ENCODE measurements at regions not wholly inside any gene's neighbourhood (a gene's known extent, or its start where the extent isn't known, plus 50 kb on each side); places are given as distances from the start of the nearest gene placed in this dataset.
A peak's percentile ranks its signal among the peaks of the same experiment; 100 is the strongest.
"Not testable (repeated sequence)": the region's sequence is repeated elsewhere in the genome, so short reads cannot be mapped to it uniquely, and the experiment has no call there.

DNA sequence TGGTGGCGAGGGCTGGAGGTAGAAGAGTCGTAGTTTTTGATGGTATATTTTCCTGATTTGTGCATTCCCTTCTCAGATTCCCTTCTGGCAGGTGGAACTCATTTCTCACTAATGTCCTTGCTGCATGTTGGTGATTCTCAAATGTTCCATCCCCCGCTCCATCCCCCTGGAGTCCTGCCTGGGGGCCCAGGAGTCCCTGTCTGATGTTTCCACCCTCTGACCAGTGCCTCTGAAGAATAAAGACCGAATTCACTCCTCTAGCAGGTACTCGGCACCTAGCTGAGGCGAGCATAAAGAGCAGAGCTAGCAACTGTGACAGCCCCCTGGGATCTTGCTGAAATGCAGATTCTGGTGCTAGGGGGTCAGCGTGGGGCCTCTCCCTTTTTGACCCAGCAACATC lies 301.8 kb downstream of the BCL2L11 start:
- H3K4me1 ChIP-seq (ENCODE audit: insufficient read depth, low read length); H3K4me3 ChIP-seq (ENCODE audit: low read length); H4K20me1 ChIP-seq (ENCODE audit: low read length); H3K9me2 ChIP-seq (replicated peaks; ENCODE audit: low read length); H2AFZ ChIP-seq (ENCODE audit: low read length); intact Hi-C loops (cut with micrococcal nuclease); H3K79me2 ChIP-seq (ENCODE audit: low read length); H3K36me3 ChIP-seq (ENCODE audit: low read depth, low read length); H3K9me3 ChIP-seq (ENCODE audit: low read length); H3K27me3 ChIP-seq (ENCODE audit: low read length); ATAC-seq; BruUV-seq (replicated peaks); H3K9ac ChIP-seq (ENCODE audit: low read length); H3F3A ChIP-seq (ENCODE audit: low read length, unreplicated experiment); CTCF ChIA-PET; DNase-seq; POLR2A ChIA-PET (ENCODE audit: unreplicated experiment); H3K27ac ChIP-seq (ENCODE audit: low read length); H3K4me2 ChIP-seq (ENCODE audit: low read length): not testable (repeated sequence)

- H4K20me1 ChIP-seq (ENCODE audit: low read length); POLR2A ChIA-PET (ENCODE audit: unreplicated experiment); intact Hi-C loops (cut with micrococcal nuclease): not testable (repeated sequence)
These were observed 302.5 kb downstream of the BCL2L11 start for GRCh38 chr2:111423184-111423583.

DNA sequence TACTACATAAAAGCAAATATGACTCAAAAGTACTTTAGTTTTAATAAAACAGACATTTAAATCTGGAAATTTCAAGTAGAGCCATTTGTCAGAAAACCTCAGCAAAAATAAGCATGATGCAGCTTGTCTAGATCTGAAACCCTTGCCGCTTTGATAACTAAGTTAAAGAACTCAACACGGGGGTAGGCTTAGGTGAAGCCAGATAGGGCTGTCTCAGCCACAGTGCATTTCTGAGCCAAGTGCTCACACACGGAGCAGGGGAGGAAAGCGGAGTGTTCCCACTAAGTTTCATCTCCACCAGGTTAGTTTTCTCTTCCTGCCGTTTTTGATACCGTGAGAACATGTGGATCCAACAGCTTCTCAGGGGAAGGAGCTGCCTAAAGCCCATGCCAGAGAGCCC lies 303.5 kb downstream of the BCL2L11 start:
- DNase-seq; H3K9me3 ChIP-seq (ENCODE audit: low read length); intact Hi-C loops (cut with micrococcal nuclease); H3K4me2 ChIP-seq (ENCODE audit: low read length); H3K36me3 ChIP-seq (ENCODE audit: low read depth, low read length); POLR2A ChIA-PET (ENCODE audit: unreplicated experiment); H3K9me2 ChIP-seq (replicated peaks; ENCODE audit: low read length); H3F3A ChIP-seq (ENCODE audit: low read length, unreplicated experiment); ATAC-seq; BruUV-seq (replicated peaks); H3K79me2 ChIP-seq (ENCODE audit: low read length); H3K27me3 ChIP-seq (ENCODE audit: low read length); H3K4me3 ChIP-seq (ENCODE audit: low read length); H3K9ac ChIP-seq (ENCODE audit: low read length); CTCF ChIA-PET; H3K27ac ChIP-seq (ENCODE audit: low read length); H3K4me1 ChIP-seq (ENCODE audit: insufficient read depth, low read length); H2AFZ ChIP-seq (ENCODE audit: low read length); H4K20me1 ChIP-seq (ENCODE audit: low read length): not testable (repeated sequence)

More at GRCh38 chr2:111423184-111423583, 302.5 kb downstream of the BCL2L11 start:
- H3K27ac ChIP-seq (ENCODE audit: low read length); H3K9me3 ChIP-seq (ENCODE audit: low read length); H3K79me2 ChIP-seq (ENCODE audit: low read length); CTCF ChIA-PET; H3F3A ChIP-seq (ENCODE audit: low read length, unreplicated experiment); H3K9ac ChIP-seq (ENCODE audit: low read length); H3K9me2 ChIP-seq (replicated peaks; ENCODE audit: low read length); H2AFZ ChIP-seq (ENCODE audit: low read length); H3K36me3 ChIP-seq (ENCODE audit: low read depth, low read length); H3K4me2 ChIP-seq (ENCODE audit: low read length); H3K27me3 ChIP-seq (ENCODE audit: low read length); H3K4me3 ChIP-seq (ENCODE audit: low read length); H3K4me1 ChIP-seq (ENCODE audit: insufficient read depth, low read length); BruUV-seq (replicated peaks); DNase-seq; ATAC-seq: not testable (repeated sequence)

GRCh38 chr2:111424851-111425309 lies 304.2 kb downstream of the BCL2L11 start:
- H3K4me2 ChIP-seq (ENCODE audit: low read length); H3K9ac ChIP-seq (ENCODE audit: low read length); H3K27ac ChIP-seq (ENCODE audit: low read length); H3K4me1 ChIP-seq (ENCODE audit: insufficient read depth, low read length); BruUV-seq (replicated peaks); H4K20me1 ChIP-seq (ENCODE audit: low read length); POLR2A ChIA-PET (ENCODE audit: unreplicated experiment); DNase-seq; CTCF ChIA-PET; H3K36me3 ChIP-seq (ENCODE audit: low read depth, low read length); H3K79me2 ChIP-seq (ENCODE audit: low read length); H3K9me2 ChIP-seq (replicated peaks; ENCODE audit: low read length); H3K4me3 ChIP-seq (ENCODE audit: low read length); H3K9me3 ChIP-seq (ENCODE audit: low read length); H3F3A ChIP-seq (ENCODE audit: low read length, unreplicated experiment); intact Hi-C loops (cut with micrococcal nuclease); H3K27me3 ChIP-seq (ENCODE audit: low read length); H2AFZ ChIP-seq (ENCODE audit: low read length); ATAC-seq: not testable (repeated sequence)

DNA sequence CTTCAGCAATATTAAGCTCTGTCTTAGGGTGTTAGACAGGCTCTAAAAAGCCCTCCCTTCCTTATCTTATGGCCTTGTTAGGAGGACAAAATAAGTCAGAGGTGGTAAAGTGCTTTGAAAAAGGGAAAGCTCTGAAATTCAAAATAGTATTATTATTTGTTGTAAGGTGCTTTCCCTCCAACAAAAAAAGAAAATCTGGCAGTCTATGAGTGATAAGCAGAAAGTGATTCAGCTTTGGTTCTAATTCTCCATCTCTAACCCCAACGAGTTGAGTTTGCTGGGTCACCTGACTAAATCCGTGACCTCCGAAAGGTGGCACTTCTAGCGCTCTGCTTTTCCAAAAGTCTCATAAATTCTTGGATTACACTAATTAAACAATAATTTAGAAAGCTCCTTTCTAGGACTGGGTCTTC lies 305.1 kb downstream of the BCL2L11 start:
- H3K9me3 ChIP-seq (ENCODE audit: low read length); CTCF ChIA-PET; H3F3A ChIP-seq (ENCODE audit: low read length, unreplicated experiment); H2AFZ ChIP-seq (ENCODE audit: low read length); H3K4me2 ChIP-seq (ENCODE audit: low read length); H3K27me3 ChIP-seq (ENCODE audit: low read length); DNase-seq; H3K9me2 ChIP-seq (replicated peaks; ENCODE audit: low read length); POLR2A ChIA-PET (ENCODE audit: unreplicated experiment); ATAC-seq; H3K9ac ChIP-seq (ENCODE audit: low read length); H3K36me3 ChIP-seq (ENCODE audit: low read depth, low read length); intact Hi-C loops (cut with micrococcal nuclease); BruUV-seq (replicated peaks); H4K20me1 ChIP-seq (ENCODE audit: low read length); H3K4me1 ChIP-seq (ENCODE audit: insufficient read depth, low read length); H3K79me2 ChIP-seq (ENCODE audit: low read length); H3K4me3 ChIP-seq (ENCODE audit: low read length); H3K27ac ChIP-seq (ENCODE audit: low read length): not testable (repeated sequence)

DNA sequence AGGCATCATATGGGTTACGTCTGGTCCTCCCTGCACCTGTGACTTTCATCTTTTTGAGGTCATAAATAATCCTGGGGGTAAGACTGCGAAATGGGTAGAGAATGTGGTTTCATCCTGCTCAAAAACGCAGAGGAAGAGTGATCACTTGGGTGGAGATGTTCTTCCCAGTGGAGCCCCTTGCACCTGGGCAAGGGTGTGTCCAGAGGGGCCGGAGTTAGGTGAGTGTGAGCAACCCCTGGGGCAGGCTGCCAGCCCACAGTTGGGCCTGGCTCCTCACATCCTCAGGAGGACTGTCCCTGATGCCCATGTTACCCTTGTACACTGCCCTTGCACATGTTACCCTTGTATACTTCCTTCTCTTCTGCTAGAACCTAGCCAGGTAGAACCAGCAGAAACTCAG lies 306.6 kb downstream of the BCL2L11 start:
- H4K20me1 ChIP-seq (ENCODE audit: low read length); H3K27me3 ChIP-seq (ENCODE audit: low read length); H3F3A ChIP-seq (ENCODE audit: low read length, unreplicated experiment); H3K4me3 ChIP-seq (ENCODE audit: low read length); H2AFZ ChIP-seq (ENCODE audit: low read length); H3K9me3 ChIP-seq (ENCODE audit: low read length); H3K4me2 ChIP-seq (ENCODE audit: low read length); intact Hi-C loops (cut with micrococcal nuclease); ATAC-seq; CTCF ChIA-PET; POLR2A ChIA-PET (ENCODE audit: unreplicated experiment); H3K9me2 ChIP-seq (replicated peaks; ENCODE audit: low read length); H3K36me3 ChIP-seq (ENCODE audit: low read depth, low read length); H3K4me1 ChIP-seq (ENCODE audit: insufficient read depth, low read length); H3K9ac ChIP-seq (ENCODE audit: low read length); H3K79me2 ChIP-seq (ENCODE audit: low read length); H3K27ac ChIP-seq (ENCODE audit: low read length); DNase-seq: not testable (repeated sequence)
- BruUV-seq (replicated peaks), result TSS peak; percentile 21

DNA sequence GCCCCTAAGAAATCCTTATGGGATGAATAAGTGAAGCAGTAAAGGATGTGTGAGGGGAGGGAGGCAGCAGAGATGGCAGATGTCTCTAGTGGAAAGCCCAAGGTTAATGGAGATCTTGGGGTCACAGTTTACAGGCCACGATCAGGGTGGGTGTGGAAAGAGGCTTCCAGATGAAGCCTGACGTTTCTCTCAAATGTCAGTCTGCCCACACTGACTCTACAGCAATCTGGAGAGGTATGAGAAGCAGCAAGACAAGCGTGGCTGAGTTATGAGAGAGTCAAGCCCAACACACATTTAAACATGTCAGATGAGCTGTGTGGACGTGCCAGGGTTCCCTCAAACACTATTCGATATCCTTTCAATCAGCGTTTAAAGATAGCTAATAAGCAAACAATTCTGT lies 308.2 kb downstream of the BCL2L11 start:
- H3K36me3 ChIP-seq (ENCODE audit: low read depth, low read length); H3K4me1 ChIP-seq (ENCODE audit: insufficient read depth, low read length); H3K4me3 ChIP-seq (ENCODE audit: low read length); H3K9me2 ChIP-seq (replicated peaks; ENCODE audit: low read length); CTCF ChIA-PET; ATAC-seq; H3F3A ChIP-seq (ENCODE audit: low read length, unreplicated experiment); H3K79me2 ChIP-seq (ENCODE audit: low read length); H3K9ac ChIP-seq (ENCODE audit: low read length); intact Hi-C loops (cut with micrococcal nuclease); H3K27ac ChIP-seq (ENCODE audit: low read length); H4K20me1 ChIP-seq (ENCODE audit: low read length); H3K27me3 ChIP-seq (ENCODE audit: low read length); DNase-seq; H3K4me2 ChIP-seq (ENCODE audit: low read length); BruUV-seq (replicated peaks); POLR2A ChIA-PET (ENCODE audit: unreplicated experiment); H3K9me3 ChIP-seq (ENCODE audit: low read length); H2AFZ ChIP-seq (ENCODE audit: low read length): not testable (repeated sequence)

Measured in PC-3 (cell line).